Neural progenitor cell (in vitro differentiated cells): ENCODE measurements at regions not wholly inside any gene's neighbourhood (a gene's known extent, or its start where the extent isn't known, plus 50 kb on each side); places are given as distances from the start of the nearest gene placed in this dataset.

Source experiments
- DNase-seq: peaks from one replicate; pipeline ENCODE4 v3.0.0-alpha.2; 2016; ENCODE audit warnings: low spot score
- H2AFZ ChIP-seq: fragments of 200-600 bp; sonication (generic); replicated peaks from 2 replicates; pipeline ENCODE4 v1.6.1; 2016; ENCODE audit warnings: antibody characterized with exemption
- H3F3A ChIP-seq: fragments of 200-600 bp; sonication (generic); 2 replicates; pipeline ENCODE4 v1.6.1; 2016; ENCODE audit warnings: antibody characterized with exemption, low read depth
- H3K27ac ChIP-seq: fragments of 200-600 bp; sonication (generic); 2 replicates; pipeline ENCODE4 v1.5.1; 2016; ENCODE audit warnings: mild to moderate bottlenecking
- H3K27me3 ChIP-seq: fragments of 200-600 bp; sonication (generic); 2 replicates; pipeline ENCODE4 v1.6.1; 2016; ENCODE audit warnings: mild to moderate bottlenecking, moderate library complexity
- H3K36me3 ChIP-seq: fragments of 200-600 bp; sonication (generic); 2 replicates; pipeline ENCODE4 v1.5.1; 2016
- H3K4me1 ChIP-seq: fragments of 200-600 bp; sonication (generic); 2 replicates; pipeline ENCODE4 v1.6.1; 2016; ENCODE audit warnings: mixed run types
- H3K4me2 ChIP-seq: fragments of 200-600 bp; sonication (generic); 2 replicates; pipeline ENCODE4 v1.6.1; 2016
- H3K4me3 ChIP-seq: fragments of 200-600 bp; sonication (generic); 2 replicates; pipeline ENCODE4 v1.5.1; 2016
- H3K79me2 ChIP-seq: fragments of 200-600 bp; sonication (generic); 2 replicates; pipeline ENCODE4 v1.6.1; 2016; ENCODE audit warnings: low read depth
- H3K9ac ChIP-seq: fragments of 200-600 bp; sonication (generic); 2 replicates; pipeline ENCODE4 v1.6.1; 2016
- H3K9me3 ChIP-seq: fragments of 200-600 bp; sonication (generic); 2 replicates; pipeline ENCODE4 v1.5.1; 2016; ENCODE audit warnings: low read depth
- H4K20me1 ChIP-seq: fragments of 200-600 bp; sonication (generic); 2 replicates; pipeline ENCODE4 v1.6.1; 2016; ENCODE audit warnings: low read depth
- H3K27ac Mint-ChIP-seq: 3 replicates; pipeline ENCODE4 v1.8.0; 2021; ENCODE audit warnings: mixed read lengths
- H3K27me3 Mint-ChIP-seq: 2 replicates; pipeline ENCODE4 v1.8.0; 2022; ENCODE audit warnings: low read depth, mild to moderate bottlenecking, inconsistent platforms, moderate library complexity, mixed read lengths; ENCODE audit not compliant: insufficient read depth
- H3K36me3 Mint-ChIP-seq: 3 replicates; pipeline ENCODE4 v1.8.0; 2021; ENCODE audit warnings: mixed read lengths
- H3K4me1 Mint-ChIP-seq: 3 replicates; pipeline ENCODE4 v1.8.0; 2021; ENCODE audit warnings: mixed read lengths
- H3K4me3 Mint-ChIP-seq: 3 replicates; pipeline ENCODE4 v1.8.0; 2021; ENCODE audit warnings: mild to moderate bottlenecking, moderate library complexity, mixed read lengths
- H3K9me3 Mint-ChIP-seq: 3 replicates; pipeline ENCODE4 v1.8.0; 2020; ENCODE audit warnings: mixed read lengths
- EZH2 ChIP-seq: fragments of 200-600 bp; sonication (generic); IDR thresholded peaks from 2 replicates; pipeline ENCODE4 v1.6.1; 2017; ENCODE audit warnings: antibody characterized with exemption, mild to moderate bottlenecking, moderate library complexity
- EZH2phosphoT487 ChIP-seq: fragments of 200-600 bp; sonication (generic); IDR thresholded peaks from 2 replicates; pipeline ENCODE4 v1.6.1; 2017; ENCODE audit warnings: antibody characterized with exemption
- TF ChIP-seq, protein P1 (sequence below): fragments of 200-600 bp; sonication (generic); IDR thresholded peaks from 2 replicates; pipeline ENCODE4 v1.5.1; 2017; ENCODE audit warnings: antibody characterized with exemption, mild to moderate bottlenecking

DNA sequence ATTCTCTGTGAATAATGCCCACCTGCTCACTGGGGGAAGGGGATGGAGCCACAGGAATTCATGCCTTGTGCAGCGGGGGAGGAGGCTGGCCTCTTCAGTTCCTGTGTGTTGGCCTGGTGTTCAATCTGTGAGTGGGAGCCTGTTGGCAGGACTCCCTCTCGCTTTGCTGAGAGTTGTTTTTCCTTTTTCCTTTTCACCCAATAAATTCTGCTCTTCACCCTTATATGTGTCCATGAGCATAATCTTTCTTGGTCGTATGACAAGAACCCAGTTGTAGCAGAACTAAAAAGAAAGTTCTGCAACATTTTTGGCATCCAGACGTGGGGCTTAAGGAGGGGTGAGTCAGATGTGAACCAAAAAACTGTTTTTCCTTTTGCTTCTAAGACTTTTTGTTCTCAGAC, 235.2 kb upstream of the HDX start:
- Histone ChIP-seq H3K79me2 (no peaks in the 10 kb centered on the region), H3K9ac (no peak overlapping the region), H3K36me3 (no peaks in the 10 kb centered on the region), H3K9me3 (no peaks in the 10 kb centered on the region), H4K20me1 (no peaks in the 10 kb centered on the region), H3K27ac (no peak overlapping the region), H3K27me3 (no peaks in the 10 kb centered on the region), H3K4me3 (no peak overlapping the region), H3K4me2 (no peak overlapping the region), H2AFZ (no peak overlapping the region), H3K4me1 (no peaks in the 10 kb centered on the region), H3F3A (no peaks in the 10 kb centered on the region)
- Mint-ChIP-seq H3K27me3 (no peaks in the 10 kb centered on the region), H3K36me3 (no peaks in the 10 kb centered on the region), H3K9me3 (peaks cover 2% of the 10 kb centered on the region), H3K27ac (no peak overlapping the region), H3K4me1 (peaks cover 11% of the 10 kb centered on the region), H3K4me3 (no peak overlapping the region)
- DNase-seq = no peak
- no peak for TF ChIP-seq EZH2
- TF ChIP-seq, protein P1, sequence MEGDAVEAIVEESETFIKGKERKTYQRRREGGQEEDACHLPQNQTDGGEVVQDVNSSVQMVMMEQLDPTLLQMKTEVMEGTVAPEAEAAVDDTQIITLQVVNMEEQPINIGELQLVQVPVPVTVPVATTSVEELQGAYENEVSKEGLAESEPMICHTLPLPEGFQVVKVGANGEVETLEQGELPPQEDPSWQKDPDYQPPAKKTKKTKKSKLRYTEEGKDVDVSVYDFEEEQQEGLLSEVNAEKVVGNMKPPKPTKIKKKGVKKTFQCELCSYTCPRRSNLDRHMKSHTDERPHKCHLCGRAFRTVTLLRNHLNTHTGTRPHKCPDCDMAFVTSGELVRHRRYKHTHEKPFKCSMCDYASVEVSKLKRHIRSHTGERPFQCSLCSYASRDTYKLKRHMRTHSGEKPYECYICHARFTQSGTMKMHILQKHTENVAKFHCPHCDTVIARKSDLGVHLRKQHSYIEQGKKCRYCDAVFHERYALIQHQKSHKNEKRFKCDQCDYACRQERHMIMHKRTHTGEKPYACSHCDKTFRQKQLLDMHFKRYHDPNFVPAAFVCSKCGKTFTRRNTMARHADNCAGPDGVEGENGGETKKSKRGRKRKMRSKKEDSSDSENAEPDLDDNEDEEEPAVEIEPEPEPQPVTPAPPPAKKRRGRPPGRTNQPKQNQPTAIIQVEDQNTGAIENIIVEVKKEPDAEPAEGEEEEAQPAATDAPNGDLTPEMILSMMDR = no peak
- no peak for TF ChIP-seq EZH2phosphoT487

- Mint-ChIP-seq H3K27ac (no peak overlapping the region), H3K9me3 (no peaks in the 10 kb centered on the region), H3K4me1 (no peaks in the 10 kb centered on the region), H3K27me3 (no peaks in the 10 kb centered on the region), H3K4me3 (no peak overlapping the region), H3K36me3 (no peaks in the 10 kb centered on the region)
- Histone ChIP-seq H3K27me3 (no peaks in the 10 kb centered on the region), H3F3A (no peaks in the 10 kb centered on the region), H3K4me2 (no peak overlapping the region), H3K27ac (no peak overlapping the region), H3K4me1 (no peaks in the 10 kb centered on the region), H3K9me3 (no peaks in the 10 kb centered on the region), H4K20me1 (no peaks in the 10 kb centered on the region), H3K4me3 (no peak overlapping the region), H3K79me2 (no peaks in the 10 kb centered on the region), H3K36me3 (no peaks in the 10 kb centered on the region), H3K9ac (no peak overlapping the region), H2AFZ (no peak overlapping the region)
- TF ChIP-seq EZH2 (no peak), EZH2phosphoT487 (no peak)
- TF ChIP-seq, protein P1 = no peak
- no peak for DNase-seq
Measured at GRCh38 chrX:84747516-84747915, 245.3 kb upstream of the HDX start.

DNA sequence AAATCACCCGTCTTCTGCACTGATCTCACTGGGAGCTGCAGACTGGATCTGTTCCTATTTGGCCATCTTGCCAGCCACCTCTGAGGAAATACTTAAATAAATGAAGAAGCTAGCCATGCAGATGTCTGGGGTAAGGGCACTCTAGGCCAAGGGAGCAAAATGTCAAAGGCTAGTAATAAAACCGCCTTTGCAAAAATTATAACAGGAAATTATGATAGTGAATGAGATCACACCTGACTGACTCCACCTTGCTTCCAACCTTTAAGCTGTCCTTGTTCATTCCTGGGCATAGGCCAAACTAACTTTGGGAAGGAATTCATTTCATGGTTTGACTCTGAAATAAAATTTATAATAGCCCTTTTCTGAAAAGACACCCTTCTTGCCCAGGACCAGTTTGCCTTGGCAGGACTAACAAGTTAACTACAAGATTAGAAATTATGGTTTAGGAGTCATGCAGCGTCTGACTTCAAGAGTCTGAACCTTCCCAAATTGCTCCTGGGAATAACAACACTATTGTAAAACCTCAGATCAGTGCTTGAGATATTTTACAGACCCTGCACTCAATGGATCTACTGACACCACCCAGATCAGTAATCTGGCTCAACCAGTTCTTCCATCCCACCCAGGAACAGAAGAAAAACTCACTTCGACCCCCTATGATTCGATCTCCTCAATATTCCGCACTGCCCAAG, 246.9 kb upstream of the HDX start:
- H3K27me3 ChIP-seq = no peaks in the 10 kb centered on the region
- no peaks in the 10 kb centered on the region for H4K20me1 ChIP-seq
- H3K4me3 ChIP-seq = no peak overlapping the region
- H3K27ac Mint-ChIP-seq = no peak overlapping the region
- no peak overlapping the region for H3K9ac ChIP-seq
- no peaks in the 10 kb centered on the region for H3F3A ChIP-seq
- no peaks in the 10 kb centered on the region for H3K4me1 ChIP-seq
- H3K27ac ChIP-seq = no peak overlapping the region
- H3K36me3 Mint-ChIP-seq = no peaks in the 10 kb centered on the region
- H3K36me3 ChIP-seq = no peaks in the 10 kb centered on the region
- peaks cover 2% of the 10 kb centered on the region for H3K27me3 Mint-ChIP-seq
- no peak overlapping the region for H3K4me2 ChIP-seq
- no peak for DNase-seq
- H2AFZ ChIP-seq = no peak overlapping the region
- H3K9me3 Mint-ChIP-seq = no peaks in the 10 kb centered on the region
- H3K79me2 ChIP-seq = no peaks in the 10 kb centered on the region
- H3K4me3 Mint-ChIP-seq = no peak overlapping the region
- no peak for TF ChIP-seq EZH2
- TF ChIP-seq EZH2phosphoT487 = no peak
- TF ChIP-seq, protein P1 = no peak
- no peaks in the 10 kb centered on the region for H3K4me1 Mint-ChIP-seq
- no peaks in the 10 kb centered on the region for H3K9me3 ChIP-seq
